K562 (cell line): ENCODE measurements at regions not wholly inside any gene's neighbourhood (a gene's known extent, or its start where the extent isn't known, plus 50 kb on each side); places are given as distances from the start of the nearest gene placed in this dataset.

Experiments used
- ATAC-seq: fragments of 200-7000 bp; cut with Tn5 transposase; 3 replicates; pipeline ENCODE4 v1.9.1; 2020; ENCODE audit warnings: moderate library complexity
- BruUV-seq: library from RNA; stranded (reverse); fragments of 400-500 nt; replicated peaks from 2 replicates; lab custom pipeline; 2021; lab: Mats Ljungman, UMichigan
- CTCF ChIA-PET: fragments of 300-600 bp; formaldehyde crosslinking; extraction: SDS; loops from one replicate; lab custom pipeline; 2021; ENCODE audit warnings: low intra/inter-chr PET ratio; lab: Yijun Ruan, JAX
- POLR2A ChIA-PET: fragments of 300-600, 350-650 bp; sonication (Branson Sonifier 250); formaldehyde crosslinking; extraction: SDS; loops from one replicate; lab custom pipeline; 2021; ENCODE audit warnings: antibody characterized with exemption, inconsistent platforms; lab: Yijun Ruan, JAX
- DNase-seq, 4 experiments: peaks; one replicate each; pipeline versions ENCODE4 v3.0.0 to v3.0.0-alpha.2; 2011 to 2018; ENCODE audit warnings: low spot score in 3 of 4, mixed read lengths in 3 of 4; ENCODE audit errors: extremely low read depth in 1 of 4
- FAIRE-seq: peaks from 2 replicates; lab custom pipeline; 2011; peaks lifted over from hg19 to GRCh38; lab: Jason Lieb, UNC
- H2AFZ ChIP-seq: 2 replicates; pipeline ENCODE4 v1.6.0; 2011; ENCODE audit warnings: low read depth, low read length, control low read depth, inconsistent platforms
- H3K27ac ChIP-seq: fragments of 200-600 bp; 3 replicates; pipeline ENCODE4 v1.8.0; 2011; ENCODE audit warnings: low read depth, mild to moderate bottlenecking, control low read depth, inconsistent platforms, low read length, moderate library complexity, mixed read lengths; ENCODE audit errors: extremely low read depth
- H3K27me3 ChIP-seq, 2 experiments: fragments of 300-600 bp in 1 of 2; 2 replicates in 1 of 2; 3 replicates in 1 of 2; pipeline versions ENCODE4 v1.6.0 to v1.8.0; 2011; ENCODE audit warnings: inconsistent platforms in 2 of 2, low read length in 2 of 2, mild to moderate bottlenecking in 1 of 2, mixed read lengths in 1 of 2, moderate library complexity in 1 of 2; ENCODE audit not compliant: control insufficient read depth in 2 of 2, insufficient read depth in 2 of 2
- H3K36me3 ChIP-seq: fragments of 300-600 bp; 3 replicates; pipeline ENCODE4 v1.8.0; 2011; ENCODE audit warnings: mild to moderate bottlenecking, low read length, inconsistent platforms; ENCODE audit not compliant: control insufficient read depth, insufficient read depth
- H3K4me1 ChIP-seq, 2 experiments: fragments of 200-600 bp in 1 of 2; replicated peaks in 1 of 2; 2 replicates in 1 of 2; 3 replicates in 1 of 2; pipeline versions ENCODE4 v1.5.1 to v1.8.0; 2011; ENCODE audit warnings: inconsistent platforms in 2 of 2, low read length in 2 of 2, mild to moderate bottlenecking in 1 of 2, mixed read lengths in 1 of 2, moderate library complexity in 1 of 2; ENCODE audit not compliant: control insufficient read depth in 2 of 2, insufficient read depth in 2 of 2
- H3K4me2 ChIP-seq: 2 replicates; pipeline ENCODE4 v1.6.1; 2011; ENCODE audit warnings: low read length, control low read depth, inconsistent platforms, mixed read lengths; ENCODE audit not compliant: insufficient read depth
- H3K4me3 ChIP-seq: fragments of 200-600 bp; sonication (generic), shearing (Covaris generic); 2 replicates; pipeline ENCODE4 v1.5.1; 2016; ENCODE audit warnings: control low read depth, inconsistent platforms
- H3K79me2 ChIP-seq: fragments of 200-600 bp; 3 replicates; pipeline ENCODE4 v1.8.0; 2011; ENCODE audit warnings: low read length, inconsistent platforms; ENCODE audit not compliant: control insufficient read depth, insufficient read depth
- H3K9ac ChIP-seq, 2 experiments: 2 replicates each; pipeline versions ENCODE4 v1.6.0 to v1.6.1; 2011; ENCODE audit warnings: low read depth in 2 of 2, low read length in 2 of 2, control low read depth in 1 of 2, inconsistent platforms in 1 of 2, mild to moderate bottlenecking in 1 of 2, mixed read lengths in 1 of 2; ENCODE audit not compliant: insufficient read depth in 1 of 2
- H3K9me1 ChIP-seq: one replicate; pipeline ENCODE4 v1.6.0; 2011; ENCODE audit warnings: inconsistent platforms, mild to moderate bottlenecking, low read length, moderate library complexity; ENCODE audit not compliant: control insufficient read depth, insufficient read depth
- H3K9me3 ChIP-seq: replicated peaks from 2 replicates; pipeline ENCODE4 v1.5.1; 2011; ENCODE audit warnings: low read depth, low read length, inconsistent platforms; ENCODE audit not compliant: control insufficient read depth, insufficient read depth
- H4K20me1 ChIP-seq: replicated peaks from 2 replicates; pipeline ENCODE4 v1.6.1; 2011; ENCODE audit warnings: low read length, inconsistent platforms, mixed read lengths; ENCODE audit not compliant: control insufficient read depth, insufficient read depth
- CEBPZ ChIP-seq: fragments of 150-350 bp; IDR thresholded peaks from 2 replicates; pipeline ENCODE4 v1.6.1; 2014; ENCODE audit warnings: low read depth, mild to moderate bottlenecking, low read length, borderline replicate concordance
- HINFP ChIP-seq: fragments of 450-650 bp; conservative IDR thresholded peaks from 2 replicates; pipeline ENCODE4 v1.6.1; 2016; ENCODE audit warnings: missing genetic modification characterization, low read depth, mild to moderate bottlenecking, control low read depth, missing compliant biosample characterization
- RBM14 ChIP-seq: fragments of 200-400 bp; formaldehyde crosslinking; IDR thresholded peaks from 2 replicates; pipeline ENCODE4 v1.6.1; 2018; ENCODE audit warnings: low read depth, mild to moderate bottlenecking, low read length, moderate library complexity, borderline replicate concordance; ENCODE audit not compliant: insufficient read depth
- ZSCAN29 ChIP-seq: fragments of 450-650 bp; IDR thresholded peaks from 2 replicates; pipeline ENCODE4 v1.6.1; 2017
- WGBS: fragments of 100-300 bp; shearing (Covaris generic); methylation state at CpG from one replicate; pipeline ENCODE4 v1.1.6; 2016; ENCODE audit warnings: low coverage, mixed read lengths; ENCODE audit not compliant: insufficient coverage; ENCODE audit errors: missing lambda C conversion rate; 5-methylcytosine and 5-hydroxymethylcytosine counted together
- in situ Hi-C: fragments of 300-500 bp; cut with MboI; formaldehyde crosslinking; loops from 4 replicates; pipeline ENCODE4 v1.15.0; 2018; ENCODE audit warnings: inconsistent platforms, mixed read lengths
- intact Hi-C: fragments of 100-400 bp; cut with micrococcal nuclease; formaldehyde crosslinking; loops from 2 replicates; pipeline ENCODE4 v1.14.2; 2022

- ChIA-PET CTCF (no interaction called here), POLR2A (no interaction called here)
- intact Hi-C loops = no loop called here
- H4K20me1 ChIP-seq = no peaks in the 10 kb centered on the region
- in situ Hi-C loops = no loop called here
- H3K4me3 ChIP-seq = no peak overlapping the region
- no peak for FAIRE-seq
- no peak for DNase-seq
- TF ChIP-seq RBM14 (no peak), HINFP (tag) (no peak), CEBPZ (no peak), ZSCAN29 (no peak)
- WGBS = 6% methylated on average over 5 of the region's 5 CpGs
- no peak overlapping the region for H3K27ac ChIP-seq
- H3K79me2 ChIP-seq = no peaks in the 10 kb centered on the region
- H3K9me1 ChIP-seq = no peaks in the 10 kb centered on the region
- H3K4me2 ChIP-seq = no peak overlapping the region
- no peak overlapping the region for H3K9ac ChIP-seq
- no peaks in the 10 kb centered on the region for H3K4me1 ChIP-seq
- no peak for ATAC-seq
- no peaks in the 10 kb centered on the region for H3K27me3 ChIP-seq
- no peak overlapping the region for H2AFZ ChIP-seq
- H3K9me3 ChIP-seq = no peaks in the 10 kb centered on the region
- BruUV-seq = no TSS peak
- H3K36me3 ChIP-seq = no peaks in the 10 kb centered on the region
These were observed 239.1 kb downstream of the LRRN1 start for GRCh38 chr3:4038351-4038750.
